PC-3 (cell line): ENCODE measurements at regions not wholly inside any gene's neighbourhood (a gene's known extent, or its start where the extent isn't known, plus 50 kb on each side); places are given as distances from the start of the nearest gene placed in this dataset.
A peak's percentile ranks its signal among the peaks of the same experiment; 100 is the strongest.

Source experiments
- ATAC-seq: fragments of 200-7000 bp; cut with Tn5 transposase; 2 replicates; pipeline ENCODE4 v1.9.1; 2020; ENCODE audit warnings: mild to moderate bottlenecking, moderate library complexity
- BruUV-seq: library from RNA; stranded (reverse); fragments of 400-500 nt; replicated peaks from 2 replicates; lab custom pipeline; 2021; lab: Mats Ljungman, UMichigan
- CTCF ChIA-PET: fragments of 300-600 bp; sonication (Branson Sonifier 250); formaldehyde crosslinking; loops from one replicate; lab custom pipeline; 2022; ENCODE audit warnings: antibody characterized with exemption; lab: Charles Lee
- POLR2A ChIA-PET: fragments of 300-600 bp; sonication (Branson Sonifier 250); formaldehyde crosslinking; loops from one replicate; lab custom pipeline; 2022; ENCODE audit warnings: antibody characterized with exemption; ENCODE audit not compliant: unreplicated experiment; lab: Charles Lee
- DNase-seq: peaks from one replicate; pipeline ENCODE4 v3.0.0-alpha.2; 2015
- H2AFZ ChIP-seq: fragments of 300-600 bp; sonication (generic); 2 replicates; pipeline ENCODE4 v1.6.0; 2016; ENCODE audit warnings: antibody characterized with exemption, low read length
- H3F3A ChIP-seq: fragments of 300-600 bp; sonication (generic); one replicate; pipeline ENCODE4 v1.6.0; 2017; ENCODE audit warnings: antibody characterized with exemption, low read length, control low read depth, mild to moderate bottlenecking; ENCODE audit not compliant: unreplicated experiment
- H3K27ac ChIP-seq: fragments of 300-600 bp; sonication (generic); 2 replicates; pipeline ENCODE4 v1.5.1; 2016; ENCODE audit warnings: mild to moderate bottlenecking, low read length
- H3K27me3 ChIP-seq: fragments of 300-600 bp; sonication (generic); 2 replicates; pipeline ENCODE4 v1.6.1; 2016; ENCODE audit warnings: low read length, mixed read lengths
- H3K36me3 ChIP-seq: fragments of 300-600 bp; sonication (generic); 2 replicates; pipeline ENCODE4 v1.6.1; 2016; ENCODE audit warnings: low read depth, mixed run types, low read length, mixed read lengths
- H3K4me1 ChIP-seq: fragments of 300-600 bp; sonication (generic); 2 replicates; pipeline ENCODE4 v1.5.1; 2016; ENCODE audit warnings: low read length; ENCODE audit not compliant: insufficient read depth
- H3K4me2 ChIP-seq: fragments of 300-600 bp; sonication (generic); 2 replicates; pipeline ENCODE4 v1.6.0; 2016; ENCODE audit warnings: low read length
- H3K4me3 ChIP-seq: fragments of 300-600 bp; sonication (generic); 2 replicates; pipeline ENCODE4 v1.5.1; 2016; ENCODE audit warnings: mild to moderate bottlenecking, low read length, mixed read lengths
- H3K79me2 ChIP-seq: fragments of 300-600 bp; sonication (generic); 2 replicates; pipeline ENCODE4 v1.6.1; 2017; ENCODE audit warnings: low read length, mixed read lengths
- H3K9ac ChIP-seq: fragments of 300-600 bp; sonication (generic); 2 replicates; pipeline ENCODE4 v1.6.0; 2016; ENCODE audit warnings: mild to moderate bottlenecking, low read length
- H3K9me2 ChIP-seq: fragments of 300-600 bp; sonication (generic); replicated peaks from 2 replicates; pipeline ENCODE4 v1.6.1; 2016; ENCODE audit warnings: mixed run types, low read length, mixed read lengths
- H3K9me3 ChIP-seq: fragments of 300-600 bp; sonication (generic); 2 replicates; pipeline ENCODE4 v1.6.1; 2016; ENCODE audit warnings: low read length, mixed read lengths
- H4K20me1 ChIP-seq: fragments of 300-600 bp; sonication (generic); 2 replicates; pipeline ENCODE4 v1.6.1; 2016; ENCODE audit warnings: low read length, mixed read lengths
- CTCF ChIP-seq: fragments of 300-600 bp; sonication (generic); conservative IDR thresholded peaks from 2 replicates; pipeline ENCODE4 v1.5.1; 2017; ENCODE audit warnings: antibody characterized with exemption, low read depth, mild to moderate bottlenecking, low read length
- EZH2 ChIP-seq: fragments of 300-600 bp; sonication (generic); IDR thresholded peaks from one replicate; pipeline ENCODE4 v1.6.1; 2017; ENCODE audit warnings: antibody characterized with exemption, mild to moderate bottlenecking, low read length; ENCODE audit not compliant: unreplicated experiment
- EZH2phosphoT487 ChIP-seq: fragments of 300-600 bp; sonication (generic); IDR thresholded peaks from 2 replicates; pipeline ENCODE4 v1.6.1; 2018; ENCODE audit warnings: mild to moderate bottlenecking, antibody characterized with exemption, low read length, borderline replicate concordance
- intact Hi-C: fragments of 100-400 bp; cut with micrococcal nuclease; formaldehyde crosslinking; loops from 2 replicates; pipeline ENCODE4 v1.9.0; 2023

DNA sequence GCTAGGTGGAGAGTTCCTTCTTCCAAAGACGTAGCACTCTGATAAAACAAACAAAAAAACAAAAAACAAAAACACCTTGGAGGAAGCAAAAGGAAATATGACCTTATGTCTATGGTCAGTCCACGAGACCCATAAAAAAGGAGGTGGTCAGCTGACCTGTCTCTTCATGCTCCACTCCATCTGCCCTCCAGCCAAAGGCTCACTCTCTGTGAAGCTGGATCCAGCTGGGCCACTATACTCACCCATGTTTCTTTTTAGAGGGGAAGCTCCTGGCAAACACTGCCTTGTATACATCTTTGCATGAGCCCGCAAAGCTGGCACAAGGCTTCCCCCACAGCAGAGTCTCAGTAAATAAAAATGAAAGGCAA lies 126.1 kb upstream of the CACHD1 start:
- H4K20me1 ChIP-seq: no peaks in the 10 kb centered on the region
- no peak overlapping the region for H2AFZ ChIP-seq
- no peaks in the 10 kb centered on the region for H3K36me3 ChIP-seq
- TF ChIP-seq CTCF (no peak), EZH2phosphoT487 (no peak), EZH2 (no peak)
- peak overlapping the region; percentile 70 for H3K4me2 ChIP-seq
- H3K4me1 ChIP-seq: peaks cover 36% of the 10 kb centered on the region
- TSS peak; percentile 50 for BruUV-seq
- peak overlapping the region; percentile 81 for H3K9ac ChIP-seq
- intact Hi-C loops: loop anchor here (1.0 to 5.0 kb wide), 6 partner anchors 43 to 333 kb away; no protein-coding TSS in a partner anchor
- no peaks in the 10 kb centered on the region for H3K9me3 ChIP-seq
- H3K9me2 ChIP-seq: no peaks in the 10 kb centered on the region
- H3K79me2 ChIP-seq: no peaks in the 10 kb centered on the region
- no peaks in the 10 kb centered on the region for H3K27me3 ChIP-seq
- H3F3A ChIP-seq: no peaks in the 10 kb centered on the region
- H3K4me3 ChIP-seq: peak overlapping the region; percentile 13; the same call in 1 of the 2 replicates
- peak; percentile 66 for DNase-seq
- ChIA-PET POLR2A (interaction anchor here (0.6 to 0.7 kb wide), 2 partner anchors 67 to 172 kb away, joined by 3 read pairs; no protein-coding TSS in a partner anchor), CTCF (interaction anchor here (0.6 to 1.0 kb wide), 3 partner anchors 57 to 465 kb away, joined by 3 to 4 read pairs (median 3); no protein-coding TSS in a partner anchor)
- peak overlapping the region; percentile 97 for H3K27ac ChIP-seq
- ATAC-seq: peak; percentile 45

DNA sequence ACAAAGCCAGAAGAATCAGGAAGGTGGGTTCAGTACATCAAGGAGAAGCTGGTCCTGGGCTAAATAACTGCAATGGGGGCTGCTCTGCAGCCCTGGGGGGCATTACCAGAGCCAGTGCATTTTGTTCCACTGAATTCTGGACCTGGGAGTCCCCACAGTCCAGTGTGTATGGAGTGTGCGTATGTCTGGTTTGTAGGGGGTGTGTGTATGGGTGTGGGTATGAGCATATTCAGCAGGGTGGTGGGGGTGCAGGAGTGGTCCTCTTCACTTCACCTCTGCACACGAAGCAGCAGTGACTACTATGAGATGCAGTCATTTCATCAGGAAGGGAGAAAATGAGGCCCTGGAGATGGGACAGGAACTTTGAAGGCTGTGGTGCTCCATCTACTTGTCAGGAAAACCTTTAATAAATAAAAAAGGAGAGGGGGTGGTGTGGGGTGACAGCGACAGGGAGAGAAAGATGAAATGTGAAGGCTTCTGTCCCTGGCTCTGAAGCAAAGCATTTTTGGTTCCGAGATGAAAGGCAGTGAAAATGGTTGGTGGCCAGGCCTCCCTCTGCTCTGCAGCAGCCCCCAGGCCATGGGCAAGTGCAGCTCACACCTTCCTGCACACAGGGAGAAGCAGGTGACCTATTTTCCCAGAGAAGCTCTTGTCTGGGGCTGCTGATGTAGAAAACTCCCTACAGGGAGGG lies 121.5 kb upstream of the CACHD1 start:
- DNase-seq: no peak
- H3K4me2 ChIP-seq: no peak overlapping the region
- H2AFZ ChIP-seq: no peak overlapping the region
- peaks cover 23% of the 10 kb centered on the region for H3K4me1 ChIP-seq
- no peak overlapping the region for H3K9ac ChIP-seq
- no peak for ATAC-seq
- H3F3A ChIP-seq: no peaks in the 10 kb centered on the region
- CTCF ChIA-PET: no interaction called here
- H3K9me2 ChIP-seq: no peaks in the 10 kb centered on the region
- no TSS peak for BruUV-seq
- POLR2A ChIA-PET: no interaction called here
- TF ChIP-seq EZH2phosphoT487 (no peak), EZH2 (no peak), CTCF (no peak)
- H3K4me3 ChIP-seq: no peak overlapping the region
- H3K36me3 ChIP-seq: no peaks in the 10 kb centered on the region
- no peaks in the 10 kb centered on the region for H3K27me3 ChIP-seq
- no peaks in the 10 kb centered on the region for H4K20me1 ChIP-seq
- no peak overlapping the region for H3K27ac ChIP-seq
- no peaks in the 10 kb centered on the region for H3K9me3 ChIP-seq
- intact Hi-C loops: no loop called here
- H3K79me2 ChIP-seq: peaks cover 4% of the 10 kb centered on the region; the same call in 1 of the 2 replicates
